ENCODE measurements at regions not wholly inside any gene's neighbourhood (a gene's known extent, or its start where the extent isn't known, plus 50 kb on each side); places are given as distances from the start of the nearest gene placed in this dataset.

GRCh38 chr5:98301547-98301946, 471.9 kb upstream of the RGMB start:
- TF ChIP-seq CTBP1 (IDR thresholded peaks at IDR 0.05; ENCODE audit: borderline replicate concordance) (no peak), BHLHE40 (IDR thresholded peaks at IDR 0.05; ENCODE audit: borderline replicate concordance) (no peak), FOXK2 (IDR thresholded peaks at IDR 0.05) (no peak), ELF4 (IDR thresholded peaks at IDR 0.05) (no peak), ZNF384 (IDR thresholded peaks at IDR 0.05) (no peak)
